ENCODE measurements at regions not wholly inside any gene's neighbourhood (a gene's known extent, or its start where the extent isn't known, plus 50 kb on each side); places are given as distances from the start of the nearest gene placed in this dataset.

GRCh38 chr7:25840209-25840792 is 311.7 kb upstream of the NFE2L3 start:
- TF ChIP-seq CTCF (IDR thresholded peaks at IDR 0.05) (no peak), POLR2A (IDR thresholded peaks at IDR 0.05) (no peak)

Measured in Peyer's patch (tissue), 4 donors.